Memory B cell (primary cell): ENCODE measurements at regions not wholly inside any gene's neighbourhood (a gene's known extent, or its start where the extent isn't known, plus 50 kb on each side); places are given as distances from the start of the nearest gene placed in this dataset.
"Not testable (repeated sequence)": the region's sequence is repeated elsewhere in the genome, so short reads cannot be mapped to it uniquely, and the experiment has no call there.

Experiments used
- ATAC-seq: fragments of 150-1000 bp; cut with Tn5 transposase; 2 replicates; pipeline ENCODE4 v1.10.0; 2021; ENCODE audit warnings: low read depth, mild to moderate bottlenecking, moderate library complexity
- DNase-seq, 2 donors: peaks; one replicate each; pipeline ENCODE4 v3.0.0; 2022; ENCODE audit warnings: low spot score in 2 of 2
- H3K27ac Mint-ChIP-seq: one replicate; pipeline ENCODE4 v1.8.0; 2022; ENCODE audit warnings: mild to moderate bottlenecking, moderate library complexity, mixed read lengths
- H3K27me3 Mint-ChIP-seq: one replicate; pipeline ENCODE4 v1.8.0; 2022; ENCODE audit warnings: mixed read lengths
- H3K36me3 Mint-ChIP-seq: one replicate; pipeline ENCODE4 v1.8.0; 2022; ENCODE audit warnings: mild to moderate bottlenecking, mixed read lengths
- H3K4me1 Mint-ChIP-seq: one replicate; pipeline ENCODE4 v1.8.0; 2022; ENCODE audit warnings: mixed read lengths
- H3K4me3 Mint-ChIP-seq: one replicate; pipeline ENCODE4 v1.8.0; 2022; ENCODE audit warnings: mild to moderate bottlenecking, moderate library complexity, mixed read lengths
- H3K9me3 Mint-ChIP-seq: one replicate; pipeline ENCODE4 v1.8.0; 2022; ENCODE audit warnings: mixed read lengths

- Mint-ChIP-seq H3K27ac (no peak overlapping the region), H3K36me3 (peaks cover 2% of the 10 kb centered on the region), H3K4me1 (no peaks in the 10 kb centered on the region), H3K27me3 (no peaks in the 10 kb centered on the region), H3K4me3 (no peak overlapping the region), H3K9me3 (peaks cover 12% of the 10 kb centered on the region)
- no peak for ATAC-seq
- no peak for DNase-seq
Observed at GRCh38 chr7:34539003-34539402, 119.0 kb upstream of the NPSR1 start.

DNA sequence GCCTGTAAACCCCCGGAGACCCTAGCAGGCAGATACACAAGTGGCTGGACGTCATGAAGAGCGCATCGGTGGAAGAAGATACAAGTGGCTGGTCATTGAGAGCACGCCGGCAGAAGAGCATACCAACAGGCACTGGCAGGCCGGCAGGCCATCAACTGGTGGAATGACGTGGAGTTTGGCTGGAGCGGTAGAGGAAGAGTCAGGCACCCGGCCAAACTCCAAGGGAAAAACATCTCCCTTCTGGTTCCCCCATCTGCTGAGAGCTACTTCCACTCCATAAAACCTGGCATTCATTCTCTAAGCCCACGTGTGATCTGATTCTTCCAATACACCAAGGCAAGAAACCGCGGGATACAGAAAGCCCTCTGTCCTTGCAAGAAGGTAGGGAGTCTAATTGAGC, 113.4 kb upstream of the NPSR1 start:
- no peaks in the 10 kb centered on the region for H3K4me1 Mint-ChIP-seq
- DNase-seq (no peak), ATAC-seq (no peak)
- H3K27me3 Mint-ChIP-seq = no peaks in the 10 kb centered on the region
- H3K36me3 Mint-ChIP-seq = peaks cover 2% of the 10 kb centered on the region
- no peak overlapping the region for H3K4me3 Mint-ChIP-seq
- peaks cover 5% of the 10 kb centered on the region for H3K9me3 Mint-ChIP-seq
- no peak overlapping the region for H3K27ac Mint-ChIP-seq

DNA sequence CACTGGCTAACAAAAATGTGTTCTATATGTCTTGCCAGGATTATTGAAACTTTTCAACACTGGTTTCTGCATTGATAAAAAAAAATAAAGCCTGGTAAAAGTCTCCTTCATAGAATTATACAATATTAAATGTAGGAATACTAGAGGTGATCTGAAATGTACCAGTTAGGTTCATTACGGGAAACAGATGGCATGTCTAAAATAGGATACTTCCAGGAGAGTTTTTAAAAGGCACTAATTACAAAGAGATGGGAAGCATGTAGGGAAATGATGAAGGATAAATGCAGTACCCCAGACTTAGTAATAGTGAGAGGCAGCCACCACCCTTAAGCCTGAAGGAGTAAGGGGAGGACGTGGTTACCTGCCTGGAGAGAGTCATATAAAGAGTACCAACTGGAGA, 107.0 kb upstream of the NPSR1 start:
- no peaks in the 10 kb centered on the region for H3K4me1 Mint-ChIP-seq
- H3K4me3 Mint-ChIP-seq = no peak overlapping the region
- no peak overlapping the region for H3K27ac Mint-ChIP-seq
- peaks cover 15% of the 10 kb centered on the region for H3K9me3 Mint-ChIP-seq
- no peaks in the 10 kb centered on the region for H3K36me3 Mint-ChIP-seq
- no peaks in the 10 kb centered on the region for H3K27me3 Mint-ChIP-seq
- ATAC-seq (no peak), DNase-seq (no peak)

- ATAC-seq = no peak
- DNase-seq = no peak
- Mint-ChIP-seq H3K27me3 (no peaks in the 10 kb centered on the region), H3K9me3 (peaks cover 22% of the 10 kb centered on the region), H3K4me3 (no peak overlapping the region), H3K36me3 (no peaks in the 10 kb centered on the region), H3K27ac (no peak overlapping the region), H3K4me1 (no peaks in the 10 kb centered on the region)
Observed at GRCh38 chr7:34552502-34552901, 105.5 kb upstream of the NPSR1 start.

DNA sequence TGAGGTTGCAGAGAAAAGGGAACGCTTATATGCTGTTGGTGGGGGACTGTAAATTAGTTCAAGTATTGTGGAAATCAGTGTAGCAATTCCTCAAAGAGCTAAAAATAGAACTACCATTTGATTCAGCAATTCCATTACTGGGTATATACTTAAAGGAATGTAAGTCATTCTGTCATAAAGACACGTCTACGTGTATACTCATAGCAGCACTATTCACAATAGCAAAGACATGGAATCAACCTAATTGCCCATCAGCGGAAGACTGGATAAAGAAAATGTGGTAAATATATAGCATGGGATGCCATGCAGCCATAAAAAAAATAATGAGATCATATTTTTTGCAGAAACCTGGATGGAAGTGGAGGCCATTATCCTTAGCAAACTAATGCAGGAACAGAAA, 100.0 kb upstream of the NPSR1 start:
- Mint-ChIP-seq H3K27ac (no peak overlapping the region), H3K27me3 (no peaks in the 10 kb centered on the region), H3K36me3 (no peaks in the 10 kb centered on the region), H3K4me1 (no peaks in the 10 kb centered on the region), H3K4me3 (no peak overlapping the region), H3K9me3 (peaks cover 24% of the 10 kb centered on the region)
- no peak for ATAC-seq
- no peak for DNase-seq

- Mint-ChIP-seq H3K9me3 (peaks cover 6% of the 10 kb centered on the region), H3K27ac (no peak overlapping the region), H3K27me3 (no peaks in the 10 kb centered on the region), H3K36me3 (no peaks in the 10 kb centered on the region), H3K4me3 (no peak overlapping the region), H3K4me1 (peaks cover 5% of the 10 kb centered on the region)
- ATAC-seq (no peak), DNase-seq (no peak)
Observed at GRCh38 chr7:34564091-34564490, 93.9 kb upstream of the NPSR1 start.

DNA sequence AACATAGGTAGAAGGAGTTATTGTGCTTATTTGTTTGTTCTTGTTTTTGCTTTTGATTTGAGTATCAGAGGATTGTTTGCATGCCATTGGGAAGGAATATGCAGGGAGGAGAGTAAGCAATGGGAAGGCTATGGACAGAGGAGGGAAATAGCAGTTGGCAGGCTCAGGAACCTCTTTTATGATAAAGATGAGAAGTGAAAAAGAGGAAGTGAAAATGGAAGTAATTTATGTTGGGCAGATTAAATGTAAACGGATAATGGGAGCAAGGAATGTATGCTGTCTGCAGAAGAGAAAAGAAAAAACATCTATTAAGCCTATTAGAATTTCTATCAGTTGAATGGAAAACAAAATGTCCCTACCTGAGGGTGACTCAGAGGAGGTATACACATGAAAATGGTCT, 90.1 kb upstream of the NPSR1 start:
- no peaks in the 10 kb centered on the region for H3K36me3 Mint-ChIP-seq
- no peaks in the 10 kb centered on the region for H3K27me3 Mint-ChIP-seq
- ATAC-seq (no peak), DNase-seq (no peak)
- peaks cover 5% of the 10 kb centered on the region for H3K4me1 Mint-ChIP-seq
- no peak overlapping the region for H3K27ac Mint-ChIP-seq
- no peak overlapping the region for H3K4me3 Mint-ChIP-seq
- H3K9me3 Mint-ChIP-seq = peaks cover 5% of the 10 kb centered on the region

- Mint-ChIP-seq H3K9me3 (peaks cover 3% of the 10 kb centered on the region), H3K4me3 (no peak overlapping the region), H3K27me3 (no peaks in the 10 kb centered on the region), H3K4me1 (peaks cover 5% of the 10 kb centered on the region), H3K36me3 (no peaks in the 10 kb centered on the region), H3K27ac (no peak overlapping the region)
- ATAC-seq (no peak), DNase-seq (no peak)
Observed at GRCh38 chr7:34569975-34570699, 87.9 kb upstream of the NPSR1 start.

DNA sequence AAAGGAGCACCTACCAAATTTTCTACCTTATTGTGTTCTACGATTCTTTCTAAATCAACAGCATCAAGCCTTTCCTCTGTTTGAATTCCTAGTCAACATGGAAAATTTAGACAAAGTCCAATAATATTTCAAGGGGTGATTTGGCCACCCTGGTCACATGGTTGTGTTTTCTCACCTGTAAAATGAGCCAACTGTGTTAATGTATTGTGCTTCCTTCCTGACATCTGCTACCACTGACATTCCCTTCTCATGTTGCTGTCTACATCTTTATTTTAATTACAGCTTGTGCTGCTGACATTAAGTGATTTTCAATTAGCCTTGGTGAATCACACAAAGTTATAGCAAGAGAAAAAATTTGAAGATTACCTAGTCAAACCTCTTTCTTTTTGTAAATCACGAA, 83.0 kb upstream of the NPSR1 start:
- no peaks in the 10 kb centered on the region for H3K27me3 Mint-ChIP-seq
- H3K27ac Mint-ChIP-seq = no peak overlapping the region
- no peaks in the 10 kb centered on the region for H3K4me1 Mint-ChIP-seq
- H3K36me3 Mint-ChIP-seq = peaks cover 1% of the 10 kb centered on the region
- DNase-seq (no peak), ATAC-seq (no peak)
- no peak overlapping the region for H3K4me3 Mint-ChIP-seq
- peaks cover 10% of the 10 kb centered on the region for H3K9me3 Mint-ChIP-seq

DNA sequence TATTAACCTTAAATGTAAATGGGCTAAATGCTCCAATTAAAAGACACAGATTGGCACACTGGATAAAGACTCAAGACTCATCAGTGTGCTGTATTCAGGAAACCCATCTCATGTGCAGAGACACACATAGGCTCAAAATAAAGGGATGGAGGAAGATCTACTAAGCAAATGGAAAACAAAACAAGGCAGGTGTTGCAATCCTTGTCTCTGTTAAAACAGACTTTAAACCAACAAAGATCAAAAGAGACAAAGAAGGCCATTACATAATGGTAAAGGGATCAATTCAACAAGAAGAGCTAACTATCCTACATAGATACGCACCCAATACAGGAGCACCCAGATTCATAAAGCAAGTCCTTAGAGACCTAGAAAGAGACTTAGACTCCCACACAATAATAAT, 80.1 kb upstream of the NPSR1 start:
- not testable (repeated sequence) for H3K36me3 Mint-ChIP-seq, DNase-seq, H3K4me1 Mint-ChIP-seq, H3K27ac Mint-ChIP-seq, H3K4me3 Mint-ChIP-seq, ATAC-seq, H3K27me3 Mint-ChIP-seq
- H3K9me3 Mint-ChIP-seq = peaks cover 15% of the 10 kb centered on the region

DNA sequence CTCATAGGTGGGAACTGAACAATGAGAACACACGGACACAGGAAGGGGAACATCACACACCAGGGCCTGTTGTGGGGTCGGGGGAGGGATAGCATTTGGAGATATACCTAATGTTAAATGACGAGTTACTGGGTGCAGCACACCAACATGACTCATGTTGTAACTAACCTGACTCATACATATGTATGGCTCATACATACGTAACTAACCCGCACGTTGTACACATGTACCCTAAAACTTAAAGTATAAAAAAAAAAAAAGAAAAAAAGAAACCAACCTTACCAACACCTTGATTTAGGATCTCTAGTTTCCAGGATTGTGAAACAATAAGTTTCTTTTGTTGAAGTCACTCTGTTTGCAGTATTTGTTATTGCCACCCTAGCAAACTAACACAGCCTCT, 76.3 kb upstream of the NPSR1 start:
- not testable (repeated sequence) for DNase-seq, H3K4me1 Mint-ChIP-seq, ATAC-seq, H3K36me3 Mint-ChIP-seq, H3K27me3 Mint-ChIP-seq, H3K4me3 Mint-ChIP-seq, H3K27ac Mint-ChIP-seq
- peaks cover 13% of the 10 kb centered on the region for H3K9me3 Mint-ChIP-seq

DNA sequence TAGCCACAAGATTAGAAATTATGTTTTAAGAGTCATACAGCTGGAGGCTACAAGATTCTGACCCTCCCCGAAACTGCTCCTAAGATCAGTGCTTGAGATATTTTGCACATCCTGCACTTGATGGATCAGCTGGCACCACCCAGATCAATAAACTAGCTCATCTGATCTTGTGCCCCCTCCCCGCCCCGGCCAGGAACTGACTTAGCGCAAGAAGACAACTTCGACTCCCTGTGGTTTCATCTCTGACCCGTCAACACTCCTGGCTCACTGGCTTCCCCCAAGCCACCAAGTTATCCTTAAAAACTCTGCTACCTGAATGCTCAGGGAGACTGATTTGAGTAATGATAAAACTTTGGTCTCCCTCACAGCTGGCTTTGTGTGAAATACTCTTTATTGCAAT, 73.5 kb upstream of the NPSR1 start:
- no peak for DNase-seq
- peaks cover 7% of the 10 kb centered on the region for H3K9me3 Mint-ChIP-seq
- H3K36me3 Mint-ChIP-seq = no peaks in the 10 kb centered on the region
- no peak for ATAC-seq
- no peaks in the 10 kb centered on the region for H3K27me3 Mint-ChIP-seq
- no peak overlapping the region for H3K4me3 Mint-ChIP-seq
- H3K4me1 Mint-ChIP-seq = no peaks in the 10 kb centered on the region
- H3K27ac Mint-ChIP-seq = no peak overlapping the region

GRCh38 chr7:34596887-34597286, 61.1 kb upstream of the NPSR1 start:
- no peaks in the 10 kb centered on the region for H3K27me3 Mint-ChIP-seq
- no peak for ATAC-seq

DNA sequence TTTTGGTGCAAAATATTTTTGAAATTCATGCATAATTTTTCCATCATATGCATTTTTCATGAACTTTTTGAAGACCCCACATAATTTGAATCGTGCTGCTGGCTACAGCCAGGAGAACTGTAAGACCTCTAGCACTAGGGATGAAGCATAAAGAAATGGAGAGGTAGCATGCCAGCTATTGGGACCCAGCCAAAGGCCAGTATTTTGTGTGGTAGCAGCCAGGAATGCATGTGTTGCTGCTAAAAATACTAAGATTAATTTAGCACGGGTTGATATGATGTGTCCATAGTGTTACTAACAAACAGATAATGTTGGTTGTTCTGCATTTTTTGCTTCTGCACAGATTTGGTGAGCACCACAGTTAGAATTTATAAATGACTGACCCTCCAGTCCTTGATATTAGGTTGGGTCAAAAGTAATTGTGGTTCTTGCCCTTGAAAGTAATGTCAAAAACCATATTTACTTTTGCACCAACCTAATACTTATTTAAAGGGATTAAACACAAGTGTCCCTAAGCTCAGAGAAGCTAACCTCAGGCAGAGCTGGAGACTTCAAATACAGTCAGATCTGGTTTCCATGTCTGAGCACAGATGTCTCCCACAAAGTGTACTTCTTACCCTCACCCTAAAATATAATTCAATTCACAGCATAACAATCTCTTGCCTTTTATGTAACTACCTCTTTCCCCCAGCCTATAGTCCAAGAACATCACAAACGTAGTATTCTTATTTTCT, 54.1 kb upstream of the NPSR1 start:
- ATAC-seq (no peak), DNase-seq (no peak)
- Mint-ChIP-seq H3K4me1 (no peaks in the 10 kb centered on the region), H3K27ac (no peak overlapping the region), H3K27me3 (no peaks in the 10 kb centered on the region), H3K36me3 (no peaks in the 10 kb centered on the region), H3K4me3 (no peak overlapping the region), H3K9me3 (peaks cover 2% of the 10 kb centered on the region)

More at GRCh38 chr7:34596887-34597286, 61.1 kb upstream of the NPSR1 start:
- no peak overlapping the region for H3K27ac Mint-ChIP-seq
- DNase-seq = no peak
- peaks cover 2% of the 10 kb centered on the region for H3K9me3 Mint-ChIP-seq
- H3K4me1 Mint-ChIP-seq = no peaks in the 10 kb centered on the region
- H3K36me3 Mint-ChIP-seq = no peaks in the 10 kb centered on the region
- H3K4me3 Mint-ChIP-seq = no peak overlapping the region
